K562 (cell line): ENCODE measurements at regions not wholly inside any gene's neighbourhood (a gene's known extent, or its start where the extent isn't known, plus 50 kb on each side); places are given as distances from the start of the nearest gene placed in this dataset.

Experiments
- ATAC-seq: fragments of 200-7000 bp; cut with Tn5 transposase; 3 replicates; pipeline ENCODE4 v1.9.1; 2020; ENCODE audit warnings: moderate library complexity
- BruUV-seq: library from RNA; stranded (reverse); fragments of 400-500 nt; replicated peaks from 2 replicates; lab custom pipeline; 2021; lab: Mats Ljungman, UMichigan
- CTCF ChIA-PET: fragments of 300-600 bp; formaldehyde crosslinking; extraction: SDS; loops from one replicate; lab custom pipeline; 2021; ENCODE audit warnings: low intra/inter-chr PET ratio; lab: Yijun Ruan, JAX
- POLR2A ChIA-PET: fragments of 300-600, 350-650 bp; sonication (Branson Sonifier 250); formaldehyde crosslinking; extraction: SDS; loops from one replicate; lab custom pipeline; 2021; ENCODE audit warnings: antibody characterized with exemption, inconsistent platforms; lab: Yijun Ruan, JAX
- DNase-seq, 4 experiments: peaks; one replicate each; pipeline versions ENCODE4 v3.0.0 to v3.0.0-alpha.2; 2011 to 2018; ENCODE audit warnings: low spot score in 3 of 4, mixed read lengths in 3 of 4; ENCODE audit errors: extremely low read depth in 1 of 4
- FAIRE-seq: peaks from 2 replicates; lab custom pipeline; 2011; peaks lifted over from hg19 to GRCh38; lab: Jason Lieb, UNC
- H2AFZ ChIP-seq: 2 replicates; pipeline ENCODE4 v1.6.0; 2011; ENCODE audit warnings: low read depth, low read length, control low read depth, inconsistent platforms
- H3K27ac ChIP-seq: fragments of 200-600 bp; 3 replicates; pipeline ENCODE4 v1.8.0; 2011; ENCODE audit warnings: low read depth, mild to moderate bottlenecking, control low read depth, inconsistent platforms, low read length, moderate library complexity, mixed read lengths; ENCODE audit errors: extremely low read depth
- H3K27me3 ChIP-seq, 2 experiments: fragments of 300-600 bp in 1 of 2; 2 replicates in 1 of 2; 3 replicates in 1 of 2; pipeline versions ENCODE4 v1.6.0 to v1.8.0; 2011; ENCODE audit warnings: inconsistent platforms in 2 of 2, low read length in 2 of 2, mild to moderate bottlenecking in 1 of 2, mixed read lengths in 1 of 2, moderate library complexity in 1 of 2; ENCODE audit not compliant: control insufficient read depth in 2 of 2, insufficient read depth in 2 of 2
- H3K36me3 ChIP-seq: fragments of 300-600 bp; 3 replicates; pipeline ENCODE4 v1.8.0; 2011; ENCODE audit warnings: mild to moderate bottlenecking, low read length, inconsistent platforms; ENCODE audit not compliant: control insufficient read depth, insufficient read depth
- H3K4me1 ChIP-seq, 2 experiments: fragments of 200-600 bp in 1 of 2; replicated peaks in 1 of 2; 2 replicates in 1 of 2; 3 replicates in 1 of 2; pipeline versions ENCODE4 v1.5.1 to v1.8.0; 2011; ENCODE audit warnings: inconsistent platforms in 2 of 2, low read length in 2 of 2, mild to moderate bottlenecking in 1 of 2, mixed read lengths in 1 of 2, moderate library complexity in 1 of 2; ENCODE audit not compliant: control insufficient read depth in 2 of 2, insufficient read depth in 2 of 2
- H3K4me2 ChIP-seq: 2 replicates; pipeline ENCODE4 v1.6.1; 2011; ENCODE audit warnings: low read length, control low read depth, inconsistent platforms, mixed read lengths; ENCODE audit not compliant: insufficient read depth
- H3K4me3 ChIP-seq: fragments of 200-600 bp; sonication (generic), shearing (Covaris generic); 2 replicates; pipeline ENCODE4 v1.5.1; 2016; ENCODE audit warnings: control low read depth, inconsistent platforms
- H3K79me2 ChIP-seq: fragments of 200-600 bp; 3 replicates; pipeline ENCODE4 v1.8.0; 2011; ENCODE audit warnings: low read length, inconsistent platforms; ENCODE audit not compliant: control insufficient read depth, insufficient read depth
- H3K9ac ChIP-seq, 2 experiments: 2 replicates each; pipeline versions ENCODE4 v1.6.0 to v1.6.1; 2011; ENCODE audit warnings: low read depth in 2 of 2, low read length in 2 of 2, control low read depth in 1 of 2, inconsistent platforms in 1 of 2, mild to moderate bottlenecking in 1 of 2, mixed read lengths in 1 of 2; ENCODE audit not compliant: insufficient read depth in 1 of 2
- H3K9me1 ChIP-seq: one replicate; pipeline ENCODE4 v1.6.0; 2011; ENCODE audit warnings: inconsistent platforms, mild to moderate bottlenecking, low read length, moderate library complexity; ENCODE audit not compliant: control insufficient read depth, insufficient read depth
- H3K9me3 ChIP-seq: replicated peaks from 2 replicates; pipeline ENCODE4 v1.5.1; 2011; ENCODE audit warnings: low read depth, low read length, inconsistent platforms; ENCODE audit not compliant: control insufficient read depth, insufficient read depth
- H4K20me1 ChIP-seq: replicated peaks from 2 replicates; pipeline ENCODE4 v1.6.1; 2011; ENCODE audit warnings: low read length, inconsistent platforms, mixed read lengths; ENCODE audit not compliant: control insufficient read depth, insufficient read depth
- EGR1 ChIP-seq: fragments of 450-650 bp; conservative IDR thresholded peaks from 2 replicates; pipeline ENCODE4 v1.6.1; 2017; ENCODE audit warnings: mild to moderate bottlenecking
- ETS2 ChIP-seq: IDR thresholded peaks from 2 replicates; pipeline ENCODE4 v1.6.1; 2016; ENCODE audit warnings: borderline replicate concordance, missing genetic modification characterization, mild to moderate bottlenecking, moderate library complexity, missing compliant biosample characterization; ENCODE audit not compliant: poor library complexity, severe bottlenecking
- NCOA2 ChIP-seq, 2 experiments: fragments of 450-650 bp; IDR thresholded peaks; 2 replicates each; pipeline ENCODE4 v1.6.1; 2018; ENCODE audit warnings: mild to moderate bottlenecking in 2 of 2, moderate library complexity in 1 of 2; ENCODE audit not compliant: partially characterized antibody in 2 of 2
- NFE2L1 ChIP-seq: fragments of 450-650 bp; IDR thresholded peaks from 2 replicates; pipeline ENCODE4 v1.6.1; 2016; ENCODE audit warnings: missing genetic modification characterization, low read depth, mild to moderate bottlenecking, missing compliant biosample characterization, moderate library complexity, borderline replicate concordance
- RBM39 ChIP-seq: fragments of 200-400 bp; formaldehyde crosslinking; optimal IDR thresholded peaks from 2 replicates; pipeline ENCODE3; 2018; ENCODE audit warnings: low read depth, low read length
- ZNF134 ChIP-seq: fragments of 250-450 bp; sonication (Bioruptor Pico); conservative IDR thresholded peaks from 2 replicates; pipeline ENCODE4 v1.4.0; 2020
- ZNF445 ChIP-seq: fragments of 250-450 bp; sonication (Bioruptor Pico); IDR thresholded peaks from 2 replicates; pipeline ENCODE4 v1.4.0; 2020; ENCODE audit warnings: low read depth, mild to moderate bottlenecking, moderate library complexity
- WGBS: fragments of 100-300 bp; shearing (Covaris generic); methylation state at CpG from one replicate; pipeline ENCODE4 v1.1.6; 2016; ENCODE audit warnings: low coverage, mixed read lengths; ENCODE audit not compliant: insufficient coverage; ENCODE audit errors: missing lambda C conversion rate; 5-methylcytosine and 5-hydroxymethylcytosine counted together
- in situ Hi-C: fragments of 300-500 bp; cut with MboI; formaldehyde crosslinking; loops from 4 replicates; pipeline ENCODE4 v1.15.0; 2018; ENCODE audit warnings: inconsistent platforms, mixed read lengths
- intact Hi-C: fragments of 100-400 bp; cut with micrococcal nuclease; formaldehyde crosslinking; loops from 2 replicates; pipeline ENCODE4 v1.14.2; 2022
- TF ChIP-seq, protein P1 (sequence below): fragments of 150-350 bp; conservative IDR thresholded peaks from 2 replicates; pipeline ENCODE4 v1.6.1; 2014; ENCODE audit warnings: low read length
- TF ChIP-seq, protein P2 (sequence below): fragments of 450-650 bp; formaldehyde crosslinking; IDR thresholded peaks from 2 replicates; pipeline ENCODE4 v1.4.0; 2020; ENCODE audit warnings: mild to moderate bottlenecking, moderate library complexity
- TF ChIP-seq, protein P3 (sequence below): fragments of 250-450 bp; sonication (Bioruptor Pico); IDR thresholded peaks from 2 replicates; pipeline ENCODE4 v1.8.0; 2021; ENCODE audit warnings: moderate library complexity, mild to moderate bottlenecking, inconsistent platforms
- TF ChIP-seq, protein P4 (sequence below): sonication (generic); formaldehyde crosslinking; IDR thresholded peaks from 2 replicates; pipeline ENCODE4 v1.9.0; 2022; ENCODE audit warnings: mild to moderate bottlenecking, missing genetic modification reagents
- TF ChIP-seq, protein P5 (sequence below), 2 experiments: fragments of 450-650 bp; conservative IDR thresholded peaks; 2 replicates each; pipeline ENCODE4 v1.6.1; 2017; ENCODE audit warnings: mild to moderate bottlenecking in 2 of 2, moderate library complexity in 2 of 2

DNA sequence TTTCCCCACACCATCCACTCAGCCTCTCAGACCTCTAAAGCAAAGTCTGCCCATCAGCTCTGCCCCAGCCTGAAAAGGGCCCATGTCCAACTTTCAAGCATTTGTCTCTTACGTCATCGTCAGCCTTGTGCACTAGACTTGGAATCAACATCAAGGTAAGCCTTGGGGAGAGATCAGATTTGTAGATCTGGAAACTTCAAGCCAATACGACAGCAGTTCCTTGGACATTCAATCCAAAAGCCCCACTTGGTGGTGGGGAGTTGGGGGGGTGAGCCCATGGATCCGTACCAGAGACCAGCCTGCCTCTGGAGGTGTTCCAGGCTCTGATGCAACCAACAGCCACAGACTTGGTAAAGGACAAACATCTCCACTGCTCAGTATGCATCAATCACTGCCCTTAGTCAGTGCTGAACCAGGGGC lies 206.8 kb upstream of the MEIS1 start (continued):
- TF ChIP-seq, protein P1, sequence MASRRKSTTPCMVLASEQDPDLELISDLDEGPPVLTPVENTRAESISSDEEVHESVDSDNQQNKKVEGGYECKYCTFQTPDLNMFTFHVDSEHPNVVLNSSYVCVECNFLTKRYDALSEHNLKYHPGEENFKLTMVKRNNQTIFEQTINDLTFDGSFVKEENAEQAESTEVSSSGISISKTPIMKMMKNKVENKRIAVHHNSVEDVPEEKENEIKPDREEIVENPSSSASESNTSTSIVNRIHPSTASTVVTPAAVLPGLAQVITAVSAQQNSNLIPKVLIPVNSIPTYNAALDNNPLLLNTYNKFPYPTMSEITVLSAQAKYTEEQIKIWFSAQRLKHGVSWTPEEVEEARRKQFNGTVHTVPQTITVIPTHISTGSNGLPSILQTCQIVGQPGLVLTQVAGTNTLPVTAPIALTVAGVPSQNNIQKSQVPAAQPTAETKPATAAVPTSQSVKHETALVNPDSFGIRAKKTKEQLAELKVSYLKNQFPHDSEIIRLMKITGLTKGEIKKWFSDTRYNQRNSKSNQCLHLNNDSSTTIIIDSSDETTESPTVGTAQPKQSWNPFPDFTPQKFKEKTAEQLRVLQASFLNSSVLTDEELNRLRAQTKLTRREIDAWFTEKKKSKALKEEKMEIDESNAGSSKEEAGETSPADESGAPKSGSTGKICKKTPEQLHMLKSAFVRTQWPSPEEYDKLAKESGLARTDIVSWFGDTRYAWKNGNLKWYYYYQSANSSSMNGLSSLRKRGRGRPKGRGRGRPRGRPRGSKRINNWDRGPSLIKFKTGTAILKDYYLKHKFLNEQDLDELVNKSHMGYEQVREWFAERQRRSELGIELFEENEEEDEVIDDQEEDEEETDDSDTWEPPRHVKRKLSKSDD: no peak

DNA sequence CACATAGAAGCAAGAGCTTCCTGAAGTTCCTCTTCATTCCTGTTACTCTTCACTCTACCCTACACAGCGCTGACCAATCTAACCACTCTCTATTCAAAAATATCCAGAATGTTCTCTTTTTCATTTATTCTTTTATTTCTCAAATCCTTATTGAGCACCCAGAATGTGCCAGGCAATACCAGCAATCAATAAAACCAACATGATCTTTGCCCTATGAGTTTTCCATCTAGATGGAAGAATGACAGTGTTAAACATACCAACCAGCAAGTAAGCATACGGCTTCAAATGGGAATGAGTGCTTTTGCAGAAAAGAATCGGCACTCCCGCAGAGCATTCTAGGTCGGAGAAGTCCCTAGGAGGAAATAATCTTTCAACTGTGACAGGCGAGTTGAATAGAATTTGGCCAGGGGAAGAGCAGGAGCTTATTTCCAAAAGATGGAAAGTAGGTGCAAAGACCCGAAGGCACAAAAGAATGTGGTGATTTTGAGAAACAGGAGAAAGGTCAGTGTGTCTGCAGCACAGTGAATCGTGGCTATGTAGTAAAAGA lies 217.8 kb upstream of the MEIS1 start:
- Histone ChIP-seq H3K9ac (no peak overlapping the region), H3K27ac (no peak overlapping the region), H3K9me1 (no peaks in the 10 kb centered on the region), H3K4me3 (no peak overlapping the region), H3K4me2 (no peak overlapping the region), H3K9me3 (no peaks in the 10 kb centered on the region), H3K27me3 (no peaks in the 10 kb centered on the region), H3K36me3 (no peaks in the 10 kb centered on the region), H3K79me2 (no peaks in the 10 kb centered on the region), H4K20me1 (no peaks in the 10 kb centered on the region), H3K4me1 (no peaks in the 10 kb centered on the region), H2AFZ (no peak overlapping the region)
- FAIRE-seq (no peak), ATAC-seq (no peak), DNase-seq (no peak)
- BruUV-seq: no TSS peak
- WGBS: 0% methylated on average over 8 of the region's 8 CpGs
- CTCF ChIA-PET: no interaction called here
- intact Hi-C loops (no loop called here), in situ Hi-C loops (no loop called here)
- POLR2A ChIA-PET: no interaction called here
- TF ChIP-seq, protein P2, sequence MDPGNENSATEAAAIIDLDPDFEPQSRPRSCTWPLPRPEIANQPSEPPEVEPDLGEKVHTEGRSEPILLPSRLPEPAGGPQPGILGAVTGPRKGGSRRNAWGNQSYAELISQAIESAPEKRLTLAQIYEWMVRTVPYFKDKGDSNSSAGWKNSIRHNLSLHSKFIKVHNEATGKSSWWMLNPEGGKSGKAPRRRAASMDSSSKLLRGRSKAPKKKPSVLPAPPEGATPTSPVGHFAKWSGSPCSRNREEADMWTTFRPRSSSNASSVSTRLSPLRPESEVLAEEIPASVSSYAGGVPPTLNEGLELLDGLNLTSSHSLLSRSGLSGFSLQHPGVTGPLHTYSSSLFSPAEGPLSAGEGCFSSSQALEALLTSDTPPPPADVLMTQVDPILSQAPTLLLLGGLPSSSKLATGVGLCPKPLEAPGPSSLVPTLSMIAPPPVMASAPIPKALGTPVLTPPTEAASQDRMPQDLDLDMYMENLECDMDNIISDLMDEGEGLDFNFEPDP (CRISPR knock-in tag): no peak
- TF ChIP-seq, protein P3, sequence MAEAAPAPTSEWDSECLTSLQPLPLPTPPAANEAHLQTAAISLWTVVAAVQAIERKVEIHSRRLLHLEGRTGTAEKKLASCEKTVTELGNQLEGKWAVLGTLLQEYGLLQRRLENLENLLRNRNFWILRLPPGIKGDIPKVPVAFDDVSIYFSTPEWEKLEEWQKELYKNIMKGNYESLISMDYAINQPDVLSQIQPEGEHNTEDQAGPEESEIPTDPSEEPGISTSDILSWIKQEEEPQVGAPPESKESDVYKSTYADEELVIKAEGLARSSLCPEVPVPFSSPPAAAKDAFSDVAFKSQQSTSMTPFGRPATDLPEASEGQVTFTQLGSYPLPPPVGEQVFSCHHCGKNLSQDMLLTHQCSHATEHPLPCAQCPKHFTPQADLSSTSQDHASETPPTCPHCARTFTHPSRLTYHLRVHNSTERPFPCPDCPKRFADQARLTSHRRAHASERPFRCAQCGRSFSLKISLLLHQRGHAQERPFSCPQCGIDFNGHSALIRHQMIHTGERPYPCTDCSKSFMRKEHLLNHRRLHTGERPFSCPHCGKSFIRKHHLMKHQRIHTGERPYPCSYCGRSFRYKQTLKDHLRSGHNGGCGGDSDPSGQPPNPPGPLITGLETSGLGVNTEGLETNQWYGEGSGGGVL (CRISPR knock-in tag): no peak
- TF ChIP-seq ETS2 (no peak), ZNF445 (CRISPR knock-in tag) (no peak), NFE2L1 (tag) (no peak), EGR1 (no peak), RBM39 (no peak), ZNF134 (CRISPR knock-in tag) (no peak), NCOA2 (IDR thresholded peaks at IDR 0.05; ENCODE audit: partially characterized antibody in 2 of 2) (no peak)
- TF ChIP-seq, protein P4, sequence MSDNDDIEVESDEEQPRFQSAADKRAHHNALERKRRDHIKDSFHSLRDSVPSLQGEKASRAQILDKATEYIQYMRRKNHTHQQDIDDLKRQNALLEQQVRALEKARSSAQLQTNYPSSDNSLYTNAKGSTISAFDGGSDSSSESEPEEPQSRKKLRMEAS (CRISPR knock-in tag): no peak
- TF ChIP-seq, protein P5, sequence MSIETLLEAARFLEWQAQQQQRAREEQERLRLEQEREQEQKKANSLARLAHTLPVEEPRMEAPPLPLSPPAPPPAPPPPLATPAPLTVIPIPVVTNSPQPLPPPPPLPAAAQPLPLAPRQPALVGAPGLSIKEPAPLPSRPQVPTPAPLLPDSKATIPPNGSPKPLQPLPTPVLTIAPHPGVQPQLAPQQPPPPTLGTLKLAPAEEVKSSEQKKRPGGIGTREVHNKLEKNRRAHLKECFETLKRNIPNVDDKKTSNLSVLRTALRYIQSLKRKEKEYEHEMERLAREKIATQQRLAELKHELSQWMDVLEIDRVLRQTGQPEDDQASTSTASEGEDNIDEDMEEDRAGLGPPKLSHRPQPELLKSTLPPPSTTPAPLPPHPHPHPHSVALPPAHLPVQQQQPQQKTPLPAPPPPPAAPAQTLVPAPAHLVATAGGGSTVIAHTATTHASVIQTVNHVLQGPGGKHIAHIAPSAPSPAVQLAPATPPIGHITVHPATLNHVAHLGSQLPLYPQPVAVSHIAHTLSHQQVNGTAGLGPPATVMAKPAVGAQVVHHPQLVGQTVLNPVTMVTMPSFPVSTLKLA (conservative IDR thresholded peaks at IDR 0.05): no peak
